ENCODE measurements at regions not wholly inside any gene's neighbourhood (a gene's known extent, or its start where the extent isn't known, plus 50 kb on each side); places are given as distances from the start of the nearest gene placed in this dataset.

- Histone ChIP-seq H3K27ac (ENCODE audit: low read length in 2 of 2) (no peak overlapping the region), H3K79me2 (ENCODE audit: control insufficient read depth, insufficient read depth, low read length) (no peaks in the 10 kb centered on the region), H3K4me1 (ENCODE audit: control insufficient read depth in 2 of 2, insufficient read depth in 2 of 2, low read length in 2 of 2) (no peaks in the 10 kb centered on the region), H3K9ac (ENCODE audit: low read length) (no peak overlapping the region), H4K20me1 (ENCODE audit: control insufficient read depth, insufficient read depth, low read length, poor library complexity, severe bottlenecking) (no peaks in the 10 kb centered on the region), H2AFZ (ENCODE audit: insufficient read depth, low read depth, low read length, poor library complexity, severe bottlenecking) (no peak overlapping the region), H3K27me3 (replicated peaks in 1 of 4; ENCODE audit: control extremely low read depth in 1 of 4, control insufficient read depth in 3 of 4, insufficient read depth in 4 of 4, low read length in 3 of 4) (no peaks in the 10 kb centered on the region), H3K4me3 (ENCODE audit: control extremely low read depth in 1 of 5, extremely low read depth in 1 of 5, insufficient read depth in 1 of 5, low read depth in 2 of 5, low read length in 4 of 5) (no peak overlapping the region), H3K36me3 (replicated peaks in 1 of 2; ENCODE audit: control extremely low read depth in 1 of 2, control insufficient read depth in 1 of 2, extremely low read depth in 1 of 2, insufficient read depth in 2 of 2, low read length in 1 of 2) (no peaks in the 10 kb centered on the region), H3K4me2 (replicated peaks; ENCODE audit: low read depth, low read length, poor library complexity, severe bottlenecking) (no peak overlapping the region), H3K9me3 (ENCODE audit: control extremely low read depth in 1 of 3, control insufficient read depth in 2 of 3, insufficient read depth in 1 of 3, low read length in 2 of 3) (peaks cover 0 to 27% (median 0%) of the 10 kb centered on the region in 3 donors)
- no peak for DNase-seq
- no peak overlapping the region for H3K27ac Mint-ChIP-seq
- ATAC-seq (ENCODE audit: low read depth), result no peak
- H3K4me1 Mint-ChIP-seq, result no peaks in the 10 kb centered on the region
- H3K9me3 Mint-ChIP-seq (ENCODE audit: insufficient read depth), result no peaks in the 10 kb centered on the region
- CTCF ChIA-PET, result interaction anchor here (0.6 kb wide), 1 partner anchor 47 kb away, joined by 5 read pairs; no protein-coding TSS in a partner anchor
- H3K4me3 Mint-ChIP-seq, result no peak overlapping the region
- H3K27me3 Mint-ChIP-seq, result no peaks in the 10 kb centered on the region
- intact Hi-C loops (cut with micrococcal nuclease), result no loop called here
- POLR2A ChIA-PET, result no interaction called here
- 93% methylated on average over 17 of the region's 17 CpGs for WGBS (ENCODE audit: insufficient coverage)
- TF ChIP-seq CTCF (IDR thresholded peaks at IDR 0.05) (no peak), EZH2 (IDR thresholded peaks at IDR 0.05; ENCODE audit: borderline replicate concordance, insufficient read depth, low read depth, low read length, poor library complexity, severe bottlenecking) (no peak)
These were observed 1234.7 kb downstream of the BRD1 start for GRCh38 chr22:48592931-48593330.

DNA sequence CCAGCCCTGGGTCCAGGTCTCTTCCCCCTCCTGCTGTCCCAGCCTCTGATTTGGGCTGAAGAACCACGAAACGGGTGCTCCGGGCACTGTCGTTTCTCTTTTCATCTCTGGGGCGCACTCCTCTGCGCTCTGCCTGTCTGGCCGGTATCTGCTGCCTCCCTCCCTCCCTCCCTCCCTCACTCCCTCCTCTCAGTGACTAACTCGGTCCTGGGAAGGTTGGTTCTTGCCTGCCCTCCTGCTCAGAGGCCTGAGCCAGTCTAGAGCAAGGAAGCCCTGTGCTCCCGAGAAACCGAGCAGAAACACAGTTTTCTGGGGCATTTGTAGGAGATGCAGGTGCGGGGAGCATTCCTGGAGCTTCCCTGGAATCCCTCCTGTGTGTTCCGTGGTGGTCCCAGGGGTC, 1235.2 kb downstream of the BRD1 start:
- no peak for ATAC-seq (ENCODE audit: low read depth)
- CTCF ChIA-PET, result no interaction called here
- no peak overlapping the region for H3K4me3 Mint-ChIP-seq
- no peak overlapping the region for H3K9ac ChIP-seq (ENCODE audit: low read length)
- no peak overlapping the region for H3K4me2 ChIP-seq (replicated peaks; ENCODE audit: low read depth, low read length, poor library complexity, severe bottlenecking)
- DNase-seq, result no peak
- H3K4me1 Mint-ChIP-seq, result no peaks in the 10 kb centered on the region
- H3K27ac Mint-ChIP-seq, result no peak overlapping the region
- H3K36me3 ChIP-seq (replicated peaks in 1 of 2; ENCODE audit: control extremely low read depth in 1 of 2, control insufficient read depth in 1 of 2, extremely low read depth in 1 of 2, insufficient read depth in 2 of 2, low read length in 1 of 2), result no peaks in the 10 kb centered on the region
- TF ChIP-seq EZH2 (IDR thresholded peaks at IDR 0.05; ENCODE audit: borderline replicate concordance, insufficient read depth, low read depth, low read length, poor library complexity, severe bottlenecking), result no peak
- H4K20me1 ChIP-seq (ENCODE audit: control insufficient read depth, insufficient read depth, low read length, poor library complexity, severe bottlenecking), result no peaks in the 10 kb centered on the region
- intact Hi-C loops (cut with micrococcal nuclease), result no loop called here
- no peaks in the 10 kb centered on the region for H3K79me2 ChIP-seq (ENCODE audit: control insufficient read depth, insufficient read depth, low read length)
- H3K27me3 ChIP-seq (replicated peaks in 1 of 4; ENCODE audit: control extremely low read depth in 1 of 4, control insufficient read depth in 3 of 4, insufficient read depth in 4 of 4, low read length in 3 of 4), result no peaks in the 10 kb centered on the region
- no peaks in the 10 kb centered on the region for H3K27me3 Mint-ChIP-seq
- no peak overlapping the region for H2AFZ ChIP-seq (ENCODE audit: insufficient read depth, low read depth, low read length, poor library complexity, severe bottlenecking)
- no peak overlapping the region for H3K27ac ChIP-seq (ENCODE audit: low read length in 2 of 2)
- H3K4me1 ChIP-seq (ENCODE audit: control insufficient read depth in 2 of 2, insufficient read depth in 2 of 2, low read length in 2 of 2), result no peaks in the 10 kb centered on the region
- H3K4me3 ChIP-seq (ENCODE audit: control extremely low read depth in 1 of 5, extremely low read depth in 1 of 5, insufficient read depth in 1 of 5, low read depth in 2 of 5, low read length in 4 of 5), result no peak overlapping the region
- H3K9me3 Mint-ChIP-seq (ENCODE audit: insufficient read depth), result no peaks in the 10 kb centered on the region
- POLR2A ChIA-PET, result no interaction called here
- WGBS (ENCODE audit: insufficient coverage), result 92% methylated on average over 9 of the region's 12 CpGs
- peaks cover 0 to 22% (median 0%) of the 10 kb centered on the region in 3 donors for H3K9me3 ChIP-seq (ENCODE audit: control extremely low read depth in 1 of 3, control insufficient read depth in 2 of 3, insufficient read depth in 1 of 3, low read length in 2 of 3)
